ENCODE measurements at regions not wholly inside any gene's neighbourhood (a gene's known extent, or its start where the extent isn't known, plus 50 kb on each side); places are given as distances from the start of the nearest gene placed in this dataset.

DNA sequence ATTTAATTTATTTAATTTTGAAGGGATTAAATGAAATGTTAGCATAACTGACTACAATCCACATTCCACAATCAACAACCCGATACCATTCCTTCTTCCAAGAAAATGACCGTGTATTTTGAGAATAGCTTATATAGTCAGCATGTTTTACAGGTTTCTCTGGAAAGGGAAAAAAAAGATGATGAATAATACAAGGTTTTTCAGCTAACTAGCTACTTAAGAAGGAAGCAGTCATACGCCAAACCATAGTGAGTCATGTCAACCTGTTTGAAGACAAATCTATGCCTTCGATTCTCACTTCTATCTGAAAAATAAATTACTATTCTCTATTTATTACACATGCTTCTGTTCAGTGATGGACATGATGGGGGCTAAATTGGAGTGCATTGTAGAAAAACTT is 258.6 kb downstream of the EFNB2 start:
- H3K9ac ChIP-seq (ENCODE audit: low read length), result no peak overlapping the region
- intact Hi-C loops (cut with micrococcal nuclease), result no loop called here
- H3K79me2 ChIP-seq (ENCODE audit: insufficient read depth, low read length), result no peaks in the 10 kb centered on the region
- TF ChIP-seq, protein P1, sequence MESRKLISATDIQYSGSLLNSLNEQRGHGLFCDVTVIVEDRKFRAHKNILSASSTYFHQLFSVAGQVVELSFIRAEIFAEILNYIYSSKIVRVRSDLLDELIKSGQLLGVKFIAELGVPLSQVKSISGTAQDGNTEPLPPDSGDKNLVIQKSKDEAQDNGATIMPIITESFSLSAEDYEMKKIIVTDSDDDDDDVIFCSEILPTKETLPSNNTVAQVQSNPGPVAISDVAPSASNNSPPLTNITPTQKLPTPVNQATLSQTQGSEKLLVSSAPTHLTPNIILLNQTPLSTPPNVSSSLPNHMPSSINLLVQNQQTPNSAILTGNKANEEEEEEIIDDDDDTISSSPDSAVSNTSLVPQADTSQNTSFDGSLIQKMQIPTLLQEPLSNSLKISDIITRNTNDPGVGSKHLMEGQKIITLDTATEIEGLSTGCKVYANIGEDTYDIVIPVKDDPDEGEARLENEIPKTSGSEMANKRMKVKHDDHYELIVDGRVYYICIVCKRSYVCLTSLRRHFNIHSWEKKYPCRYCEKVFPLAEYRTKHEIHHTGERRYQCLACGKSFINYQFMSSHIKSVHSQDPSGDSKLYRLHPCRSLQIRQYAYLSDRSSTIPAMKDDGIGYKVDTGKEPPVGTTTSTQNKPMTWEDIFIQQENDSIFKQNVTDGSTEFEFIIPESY (IDR thresholded peaks at IDR 0.05; ENCODE audit: extremely low read depth, insufficient replicate concordance, low read length), result no peak
- TF ChIP-seq ZNF274 (IDR thresholded peaks at IDR 0.05; ENCODE audit: low read depth, low read length), result no peak
- TF ChIP-seq JUND (IDR thresholded peaks at IDR 0.05), result no peak
- TF ChIP-seq FOSL1 (IDR thresholded peaks at IDR 0.05; ENCODE audit: low read depth), result no peak
- TF ChIP-seq ELF1 (IDR thresholded peaks at IDR 0.05; ENCODE audit: borderline replicate concordance, low read depth), result no peak
- no peak for TF ChIP-seq EZH2phosphoT487 (IDR thresholded peaks at IDR 0.05; ENCODE audit: borderline replicate concordance)
- TF ChIP-seq SIN3A (IDR thresholded peaks at IDR 0.05; ENCODE audit: low read depth), result no peak
- no peak for TF ChIP-seq POLR2AphosphoS5 (IDR thresholded peaks at IDR 0.05; ENCODE audit: low read depth, low read length)
- TF ChIP-seq ZFX (IDR thresholded peaks at IDR 0.05), result no peak
- no peak for TF ChIP-seq SP1 (IDR thresholded peaks at IDR 0.05; ENCODE audit: low read depth)
- no peak for TF ChIP-seq EZH2 (IDR thresholded peaks at IDR 0.05)
- TF ChIP-seq REST (IDR thresholded peaks at IDR 0.05; ENCODE audit: low read depth), result no peak
- no peak for TF ChIP-seq SRF (IDR thresholded peaks at IDR 0.05; ENCODE audit: low read depth)
- no peak for TF ChIP-seq CBX3 (IDR thresholded peaks at IDR 0.05; ENCODE audit: low read depth)
- no peak for TF ChIP-seq CEBPB (IDR thresholded peaks at IDR 0.05; ENCODE audit: low read depth)
- TF ChIP-seq RAD21 (IDR thresholded peaks at IDR 0.05; ENCODE audit: low read depth), result no peak
- no peak for TF ChIP-seq MAX (IDR thresholded peaks at IDR 0.05)
- TF ChIP-seq EGR1 (IDR thresholded peaks at IDR 0.05; ENCODE audit: low read depth), result no peak
- ChIA-PET RAD21 (ENCODE audit: low non-redundant PET in 1 of 2, low total read pairs in 2 of 2, uncharacterized antibody in 2 of 2, unreplicated experiment in 2 of 2) (no interaction called here), CTCF (no interaction called here), POLR2A (no interaction called here)
- H2AFZ ChIP-seq (ENCODE audit: low read depth, low read length, poor library complexity, severe bottlenecking), result no peak overlapping the region
- H3K4me2 ChIP-seq (ENCODE audit: low read length), result no peak overlapping the region
- no TSS peak for BruUV-seq (replicated peaks)
- no peak overlapping the region for H3K27ac ChIP-seq (ENCODE audit: low read depth, low read length)
- ATAC-seq (no peak), DNase-seq (ENCODE audit: low read depth, low spot score) (no peak)
- H3K27me3 ChIP-seq (ENCODE audit: insufficient read depth, low read length), result no peaks in the 10 kb centered on the region
- no peaks in the 10 kb centered on the region for H3K36me3 ChIP-seq (ENCODE audit: control insufficient read depth in 1 of 2, insufficient read depth in 2 of 2, low read length in 2 of 2)
- no peak overlapping the region for H3K4me3 ChIP-seq (replicated peaks in 1 of 2; ENCODE audit: low read depth in 1 of 2, low read length in 2 of 2)
- H3K4me1 ChIP-seq (ENCODE audit: control insufficient read depth in 1 of 2, insufficient read depth in 2 of 2, low read length in 2 of 2), result no peaks in the 10 kb centered on the region
- H3K9me3 ChIP-seq (ENCODE audit: control insufficient read depth in 1 of 2, insufficient read depth in 1 of 2, low read depth in 1 of 2, low read length in 2 of 2), result no peaks in the 10 kb centered on the region
- no peaks in the 10 kb centered on the region for H3K9me2 ChIP-seq (ENCODE audit: insufficient read depth)
- H4K20me1 ChIP-seq (ENCODE audit: insufficient read depth), result no peaks in the 10 kb centered on the region

All from HCT116 (cell line).